AG08396 (cell line): ENCODE measurements at regions not wholly inside any gene's neighbourhood (a gene's known extent, or its start where the extent isn't known, plus 50 kb on each side); places are given as distances from the start of the nearest gene placed in this dataset.
"Not testable (repeated sequence)": the region's sequence is repeated elsewhere in the genome, so short reads cannot be mapped to it uniquely, and the experiment has no call there.

ENCODE experiments used
- DNase-seq: peaks from one replicate; pipeline ENCODE4 v3.0.0; 2012; ENCODE audit warnings: low spot score, mixed read lengths

- DNase-seq: no peak
Measured at GRCh38 chr11:134866215-134866614, 454.2 kb upstream of the B3GAT1 start.

- no peak for DNase-seq
Measured at GRCh38 chr11:134864968-134865305, 452.9 kb upstream of the B3GAT1 start.

- no peak for DNase-seq
Measured at GRCh38 chr11:134864233-134864967, 452.4 kb upstream of the B3GAT1 start.

GRCh38 chr11:134863294-134863693 is 451.3 kb upstream of the B3GAT1 start:
- no peak for DNase-seq

- no peak for DNase-seq
Measured at GRCh38 chr11:134862587-134863195, 450.6 kb upstream of the B3GAT1 start.

- DNase-seq: no peak
Measured at GRCh38 chr11:134862105-134862502, 450.1 kb upstream of the B3GAT1 start.

GRCh38 chr11:134861490-134862104 is 449.6 kb upstream of the B3GAT1 start:
- DNase-seq: no peak

DNA sequence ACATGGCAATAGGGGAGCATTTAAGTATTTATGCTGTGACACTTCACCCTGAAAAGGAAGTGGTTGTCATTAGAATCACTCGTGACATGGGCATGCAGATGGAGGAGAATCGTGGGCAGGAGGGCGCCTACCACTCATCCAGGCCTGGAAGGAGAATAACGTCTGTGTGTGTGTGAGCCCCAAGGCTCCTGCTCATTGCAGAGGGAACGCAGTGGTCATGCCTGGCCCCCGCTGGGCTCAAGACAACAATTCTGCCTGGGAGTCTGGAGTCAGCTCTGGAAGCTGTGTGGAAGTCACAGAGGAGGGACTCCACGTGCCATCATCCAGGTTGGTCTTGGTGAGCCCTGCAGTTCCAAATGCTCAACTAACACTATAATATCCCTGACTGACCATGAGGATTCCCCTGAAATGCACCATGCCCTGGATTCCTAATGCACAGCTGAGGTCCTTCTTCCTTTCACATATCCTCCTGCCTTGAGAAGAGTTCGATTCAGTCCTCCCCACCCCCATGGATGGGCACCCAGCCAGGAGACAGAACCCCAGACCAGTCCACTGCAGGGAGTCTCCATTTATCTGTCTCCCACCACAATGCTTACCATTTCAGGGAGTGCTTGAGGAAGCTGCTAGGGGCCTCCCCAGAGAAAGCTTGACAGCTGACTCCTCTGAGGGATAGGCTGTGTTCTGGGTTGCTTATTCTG is 446.9 kb upstream of the B3GAT1 start:
- no peak for DNase-seq

- no peak for DNase-seq
Measured at GRCh38 chr11:134857035-134857434, 445.0 kb upstream of the B3GAT1 start.

- DNase-seq: no peak
Measured at GRCh38 chr11:134856056-134856971, 444.3 kb upstream of the B3GAT1 start.

DNA sequence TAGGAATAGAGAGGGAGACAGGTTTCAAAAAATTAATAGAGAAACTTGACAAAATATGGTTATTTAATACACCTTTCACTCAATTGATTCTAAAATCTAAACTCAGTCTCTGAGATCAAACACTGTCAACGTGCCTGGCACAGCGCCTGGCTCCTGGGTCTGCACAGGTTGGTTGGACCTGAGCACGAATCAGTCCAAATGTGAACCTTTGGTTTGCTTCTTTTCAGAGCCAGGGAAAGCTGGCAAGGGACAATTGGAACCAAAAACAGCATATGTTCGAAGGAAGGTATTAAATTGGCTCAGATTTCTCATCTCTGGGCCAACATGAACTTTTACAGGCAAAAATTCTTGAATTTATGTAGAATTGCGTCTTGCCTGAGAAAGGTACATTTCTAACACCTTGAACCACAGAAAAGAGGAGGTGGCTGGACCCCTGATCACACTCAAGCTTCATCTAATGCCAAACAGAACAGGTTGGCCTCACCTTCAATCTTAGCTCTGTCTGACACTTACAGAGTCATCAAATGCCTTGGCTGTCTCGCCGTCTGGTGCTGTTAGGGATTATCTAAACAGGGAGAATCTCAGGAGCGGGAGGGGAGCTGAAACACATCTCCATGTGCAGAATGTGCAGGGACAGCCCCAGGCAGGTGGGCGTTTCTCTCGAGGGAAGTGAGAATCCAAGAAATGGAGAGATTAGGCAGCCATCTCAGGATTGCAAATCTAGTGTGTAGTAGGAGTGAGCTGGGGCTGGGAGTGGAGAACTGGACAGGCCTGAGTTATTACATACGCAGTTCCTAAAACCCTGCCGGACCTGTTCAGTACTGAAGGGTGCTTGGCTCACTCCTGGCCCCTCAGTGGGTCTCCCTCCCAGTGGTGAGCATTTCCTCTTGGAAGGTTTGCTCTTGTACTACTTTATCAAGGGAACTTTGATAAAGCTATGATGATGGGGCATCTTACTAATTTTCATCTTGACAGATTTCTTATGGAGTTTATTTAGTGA is 442.2 kb upstream of the B3GAT1 start:
- no peak for DNase-seq

DNA sequence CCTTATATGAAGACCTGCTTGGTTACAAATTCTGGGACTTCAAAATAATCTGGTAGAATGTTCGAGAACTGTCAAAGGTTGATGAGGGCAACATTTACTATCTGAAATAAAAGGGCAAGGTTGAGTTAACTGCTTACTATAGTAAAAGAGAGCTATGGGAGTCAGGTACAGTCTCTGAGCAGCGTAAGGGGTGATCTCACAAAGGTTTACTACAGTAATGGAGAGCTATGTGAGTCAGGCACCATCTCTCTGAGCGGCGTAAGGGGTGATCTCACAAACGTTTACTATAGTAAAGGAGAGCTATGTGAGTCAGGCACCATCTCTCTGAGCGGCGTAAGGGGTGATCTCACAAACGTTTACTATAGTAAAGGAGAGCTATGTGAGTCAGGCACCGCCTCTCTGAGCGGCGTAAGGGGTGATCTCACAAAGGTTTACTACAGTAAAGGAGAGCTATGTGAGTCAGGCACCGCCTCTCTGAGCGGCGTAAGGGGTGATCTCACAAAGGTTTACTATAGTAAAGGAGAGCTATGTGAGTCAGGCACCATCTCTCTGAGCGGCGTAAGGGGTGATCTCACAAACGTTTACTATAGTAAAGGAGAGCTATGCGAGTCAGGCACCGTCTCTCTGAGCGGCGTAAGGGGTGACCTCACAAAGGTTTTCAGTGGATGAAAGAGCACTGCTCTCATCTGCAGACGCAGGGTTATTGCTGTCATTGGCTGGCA is 439.6 kb upstream of the B3GAT1 start:
- DNase-seq: not testable (repeated sequence)

- DNase-seq: no peak
Measured at GRCh38 chr11:134850566-134850965, 438.5 kb upstream of the B3GAT1 start.

- DNase-seq: no peak
Measured at GRCh38 chr11:134849833-134850232, 437.8 kb upstream of the B3GAT1 start.

DNA sequence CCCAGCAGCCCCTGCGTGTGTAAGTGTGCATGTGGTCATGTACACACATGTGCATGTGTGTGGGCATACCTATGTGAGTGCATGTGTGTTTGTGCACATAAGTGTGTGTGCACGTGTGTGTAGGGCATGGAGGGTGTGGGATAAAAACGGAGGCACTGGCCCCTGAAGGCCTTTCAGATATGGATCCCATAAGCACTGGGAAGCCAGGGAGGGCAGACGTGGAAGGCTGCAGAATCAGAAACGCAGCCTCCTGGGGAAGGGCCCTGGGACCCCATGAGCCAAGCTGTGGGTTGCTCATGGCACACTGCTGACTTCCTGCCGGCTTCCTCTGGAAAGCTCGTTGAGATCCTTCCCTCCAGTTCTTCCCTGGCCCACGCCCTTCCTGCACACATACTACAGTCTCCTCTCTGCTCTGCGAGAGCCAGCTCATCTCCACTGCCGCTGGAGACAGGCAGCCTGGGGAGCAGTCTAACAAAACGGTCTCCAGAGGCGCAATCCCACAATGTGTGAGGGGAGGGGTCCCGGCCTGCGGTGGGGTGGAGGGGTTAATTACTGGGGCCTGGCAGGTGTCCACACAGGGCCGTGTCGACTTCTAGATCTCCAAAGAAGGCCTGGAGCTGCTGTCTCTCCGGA is 435.2 kb upstream of the B3GAT1 start:
- no peak for DNase-seq

DNA sequence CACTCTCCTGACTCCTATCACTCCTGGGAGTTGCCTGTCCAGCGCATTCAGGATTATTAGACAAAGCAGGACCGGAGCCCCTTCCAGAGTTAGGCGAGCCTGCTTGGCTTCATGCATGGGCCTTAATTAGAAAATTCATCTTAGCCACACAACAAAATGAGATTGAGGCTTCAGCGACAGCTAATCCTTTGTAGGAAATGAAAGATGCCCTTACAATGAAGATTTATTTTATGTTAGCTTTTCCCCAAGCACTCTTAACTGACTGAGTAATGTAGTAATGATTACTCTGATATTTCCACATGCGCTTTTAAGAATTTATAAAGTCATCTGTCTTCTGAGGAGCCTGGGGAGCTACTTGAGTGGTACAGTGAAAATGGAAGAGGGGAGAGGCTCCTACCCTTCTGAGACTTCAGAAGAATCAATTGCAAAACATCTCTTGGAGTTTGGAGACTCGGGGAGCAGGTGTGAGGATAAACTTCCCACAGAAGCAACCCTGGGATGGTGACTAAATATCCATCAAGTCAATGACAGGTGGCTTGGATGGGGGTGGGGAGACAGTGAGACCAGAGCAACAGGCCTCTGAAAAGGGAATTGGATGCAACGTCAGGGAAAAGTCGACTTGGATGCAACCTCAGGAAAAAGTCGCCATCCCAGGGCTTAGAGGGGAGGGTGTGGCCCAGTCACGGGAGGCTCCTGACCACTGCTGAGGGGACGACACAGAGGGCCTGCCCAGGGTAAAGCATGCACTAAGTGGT is 434.5 kb upstream of the B3GAT1 start:
- DNase-seq: no peak

- no peak for DNase-seq
Measured at GRCh38 chr11:134845474-134846327, 433.7 kb upstream of the B3GAT1 start.

- DNase-seq: no peak
Measured at GRCh38 chr11:134844838-134845237, 432.8 kb upstream of the B3GAT1 start.
